GM19395 (cell line): ENCODE measurements at regions not wholly inside any gene's neighbourhood (a gene's known extent, or its start where the extent isn't known, plus 50 kb on each side); places are given as distances from the start of the nearest gene placed in this dataset.
"Not testable (repeated sequence)": the region's sequence is repeated elsewhere in the genome, so short reads cannot be mapped to it uniquely, and the experiment has no call there.

Source experiments
- ATAC-seq: cut with Tn5 transposase; IDR thresholded peaks from one replicate; pipeline ENCODE4 v1.9.1; 2021; ENCODE audit warnings: mild to moderate bottlenecking, moderate library complexity; ENCODE audit not compliant: unreplicated experiment

DNA sequence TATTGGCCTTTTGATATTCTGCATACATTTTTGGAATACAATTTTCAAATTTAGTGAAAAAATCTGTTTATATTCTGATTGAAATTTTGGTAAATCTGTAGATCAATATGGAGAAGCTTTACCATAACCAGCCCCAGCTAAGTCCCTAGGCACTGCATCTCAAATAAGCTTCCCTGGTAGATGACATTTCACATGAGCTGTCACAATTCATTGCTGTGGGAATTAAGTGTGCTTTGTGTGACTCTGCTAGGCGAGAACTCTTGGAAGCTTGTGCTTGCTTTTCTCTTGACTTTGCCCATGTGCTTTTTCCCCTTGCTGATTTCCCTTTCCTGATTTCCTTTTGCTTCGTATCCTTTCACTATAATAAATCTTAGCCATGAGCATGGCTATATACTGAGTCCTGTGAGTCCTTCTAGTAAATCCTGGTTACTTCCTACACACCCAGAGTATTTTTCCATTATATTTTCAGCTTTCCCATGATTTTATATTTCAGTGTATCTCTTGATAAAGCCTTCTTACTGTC lies 166.5 kb upstream of the MMS22L start:
- no peak for ATAC-seq

GRCh38 chr6:97450087-97450486 lies 167.1 kb upstream of the MMS22L start:
- no peak for ATAC-seq

GRCh38 chr6:97456070-97456469 lies 173.1 kb upstream of the MMS22L start:
- no peak for ATAC-seq

DNA sequence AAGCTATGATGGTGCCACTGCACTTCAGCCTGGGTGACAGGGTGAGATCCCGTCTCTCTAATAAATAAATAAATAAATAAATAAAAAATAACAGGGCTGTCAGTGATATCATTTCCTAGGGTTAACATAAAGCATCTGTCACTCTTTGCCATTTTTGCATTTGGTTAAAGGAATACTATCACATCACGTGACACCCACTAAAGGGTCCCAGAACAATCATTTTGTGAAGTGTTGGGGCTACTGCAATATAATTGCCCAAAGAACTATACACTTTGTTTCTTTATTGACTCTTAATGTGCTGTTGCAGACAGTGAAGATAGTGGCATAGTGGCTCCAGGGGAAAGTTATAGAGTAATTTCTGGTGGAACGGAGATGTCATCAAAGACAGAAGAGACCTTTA lies 176.5 kb upstream of the MMS22L start:
- no peak for ATAC-seq

DNA sequence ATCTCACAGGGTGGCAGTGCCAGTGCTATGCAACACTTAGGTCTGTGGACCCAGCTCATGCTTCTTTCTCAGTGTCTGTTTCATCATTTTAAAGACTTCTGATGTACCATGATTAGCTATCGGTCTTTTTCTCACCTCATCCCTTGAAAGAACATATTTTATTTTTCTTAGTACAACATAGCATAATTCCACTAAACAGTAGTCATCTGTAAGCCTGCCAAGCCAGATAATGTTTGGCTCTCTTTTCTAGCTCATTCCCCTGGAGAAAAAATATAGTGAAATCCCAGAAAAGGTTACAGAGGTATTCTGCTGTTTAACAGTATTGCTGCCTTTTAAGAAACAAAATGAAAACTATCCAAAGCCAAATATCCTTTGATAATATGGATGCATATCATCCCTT lies 177.0 kb upstream of the MMS22L start:
- no peak for ATAC-seq

GRCh38 chr6:97460394-97461080 lies 177.5 kb upstream of the MMS22L start:
- ATAC-seq, result no peak

DNA sequence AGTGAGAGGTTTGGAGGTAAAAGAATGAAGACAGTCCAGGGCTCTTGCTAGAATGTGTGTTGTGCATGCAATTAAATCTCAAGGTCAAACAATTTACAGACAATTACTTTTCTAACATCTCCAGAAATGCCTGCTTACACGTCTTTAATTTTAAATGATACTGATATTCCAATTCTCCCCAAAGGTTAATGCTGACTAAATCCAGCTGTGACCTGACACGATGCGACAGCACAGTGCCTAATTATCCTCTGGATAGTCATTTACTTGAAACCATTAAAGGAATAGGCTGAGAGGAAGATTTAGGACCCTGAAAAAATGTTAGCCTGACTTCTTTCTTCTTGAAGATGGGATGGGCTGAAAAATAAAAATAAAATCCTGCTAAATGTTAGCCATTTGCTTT lies 178.2 kb upstream of the MMS22L start:
- ATAC-seq, result no peak

GRCh38 chr6:97462031-97462430 lies 179.0 kb upstream of the MMS22L start:
- no peak for ATAC-seq

- no peak for ATAC-seq
Observed at GRCh38 chr6:97462938-97463598, 180.1 kb upstream of the MMS22L start.

GRCh38 chr6:97465877-97466561 lies 183.0 kb upstream of the MMS22L start:
- no peak for ATAC-seq

DNA sequence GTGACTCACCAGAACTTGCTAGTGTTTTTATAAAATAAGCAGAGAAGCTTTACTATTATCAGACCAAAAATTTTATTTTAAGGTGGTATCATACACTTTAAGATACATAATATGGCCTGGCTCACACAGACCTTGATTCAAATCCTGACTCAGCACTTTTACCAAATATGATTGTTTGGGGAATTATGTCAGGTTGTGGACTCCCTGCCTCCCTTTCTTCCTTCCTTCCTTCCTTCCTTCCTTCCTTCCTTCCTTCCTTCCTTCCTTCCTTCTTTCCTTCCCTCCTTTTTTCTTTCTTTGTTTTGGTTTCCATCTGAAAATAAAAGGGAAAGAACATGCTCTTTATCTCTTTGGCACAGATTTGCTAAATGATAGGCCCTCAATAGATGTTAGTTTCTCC lies 186.0 kb upstream of the MMS22L start:
- no peak for ATAC-seq

GRCh38 chr6:97469451-97469850 lies 186.4 kb upstream of the MMS22L start:
- no peak for ATAC-seq

- ATAC-seq, result no peak
Observed at GRCh38 chr6:97470322-97470721, 187.3 kb upstream of the MMS22L start.

- ATAC-seq, result no peak
Observed at GRCh38 chr6:97473979-97474378, 191.0 kb upstream of the MMS22L start.

DNA sequence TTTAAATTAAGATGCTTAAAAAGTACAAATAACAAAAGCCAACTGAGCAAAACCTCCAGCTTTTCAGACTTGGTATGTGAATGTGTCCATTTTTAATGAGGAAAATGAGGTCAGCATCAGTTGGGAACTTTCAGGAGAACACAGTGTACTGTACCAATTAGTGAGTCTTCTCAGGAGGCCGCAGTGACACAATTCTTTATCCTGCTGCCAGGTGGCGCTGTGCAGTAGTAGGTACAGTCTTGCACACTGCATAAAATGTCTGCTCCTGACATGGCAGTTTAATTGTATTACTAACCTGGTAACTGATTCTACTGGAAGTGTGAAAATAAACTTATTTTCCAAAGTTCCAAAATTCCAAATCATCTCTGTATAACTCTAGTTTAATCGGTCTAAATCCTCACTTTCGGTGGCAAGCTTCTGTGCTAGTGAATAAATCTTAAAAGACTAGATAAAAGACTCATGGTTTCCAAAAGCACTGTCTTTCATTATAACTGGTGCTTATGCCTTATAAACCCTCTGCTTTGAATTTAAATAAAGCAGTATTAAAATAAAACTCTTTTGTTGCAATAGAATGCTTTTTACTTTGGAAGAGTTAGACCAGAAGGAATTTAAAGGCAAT lies 214.8 kb upstream of the MMS22L start:
- ATAC-seq, result peak; percentile 97

DNA sequence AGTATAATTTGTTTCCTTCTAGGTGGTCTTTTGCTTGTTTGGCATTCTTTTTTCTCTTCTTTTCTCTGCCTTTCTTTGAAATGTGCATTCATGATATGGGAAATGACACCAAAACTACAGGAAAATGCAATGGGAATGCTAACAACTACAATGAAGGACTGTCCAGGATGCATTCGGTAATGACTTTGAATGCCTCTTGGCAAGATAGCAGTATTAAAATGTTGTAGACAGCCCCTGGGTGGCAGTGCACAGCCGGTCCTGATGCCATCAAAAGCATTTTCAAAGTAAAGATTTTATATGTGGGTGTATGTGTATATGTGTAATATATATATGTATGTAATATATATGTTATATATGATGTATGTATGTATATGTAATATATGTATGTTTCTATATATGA lies 218.8 kb upstream of the MMS22L start:
- no peak for ATAC-seq

GRCh38 chr6:97508646-97509045 lies 225.6 kb upstream of the MMS22L start:
- ATAC-seq, result no peak

DNA sequence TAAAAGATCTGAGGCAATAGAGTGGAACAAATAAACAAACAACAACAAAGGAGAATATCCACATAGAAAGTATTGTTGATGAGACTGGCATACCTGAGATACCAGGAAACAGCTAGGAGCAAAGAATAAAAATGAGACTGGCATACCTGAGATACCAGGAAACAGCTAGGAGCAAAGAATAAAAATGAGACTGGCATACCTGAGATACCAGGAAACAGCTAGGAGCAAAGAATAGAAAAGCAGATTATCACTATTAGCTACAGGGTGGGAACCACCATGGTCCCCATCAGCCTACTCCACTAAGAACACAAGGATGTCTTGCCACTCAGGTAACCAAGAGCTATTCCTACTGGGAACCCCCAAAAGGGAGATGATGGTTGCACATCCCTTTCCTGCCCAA lies 230.2 kb upstream of the MMS22L start:
- ATAC-seq, result not testable (repeated sequence)

- ATAC-seq, result no peak
Observed at GRCh38 chr6:97524811-97525210, 241.8 kb upstream of the MMS22L start.

- ATAC-seq, result no peak
Observed at GRCh38 chr6:97535800-97536199, 252.8 kb upstream of the MMS22L start.

GRCh38 chr6:97548354-97548753 lies 265.3 kb upstream of the MMS22L start:
- ATAC-seq, result no peak

- no peak for ATAC-seq
Observed at GRCh38 chr6:97557355-97557754, 274.3 kb upstream of the MMS22L start.
